GM03348 (cell line): ENCODE measurements at regions not wholly inside any gene's neighbourhood (a gene's known extent, or its start where the extent isn't known, plus 50 kb on each side); places are given as distances from the start of the nearest gene placed in this dataset.
"Not testable (repeated sequence)": the region's sequence is repeated elsewhere in the genome, so short reads cannot be mapped to it uniquely, and the experiment has no call there.

Experiments
- DNase-seq: peaks from one replicate; pipeline ENCODE4 v3.0.0; 2012; ENCODE audit warnings: low spot score

- no peak for DNase-seq
Measured at GRCh38 chr2:114261366-114261765, 181.1 kb upstream of the DPP10 start.

- no peak for DNase-seq
Measured at GRCh38 chr2:114265261-114265660, 177.2 kb upstream of the DPP10 start.

- DNase-seq, result no peak
Measured at GRCh38 chr2:114274957-114275356, 167.5 kb upstream of the DPP10 start.

GRCh38 chr2:114281188-114281587, 161.3 kb upstream of the DPP10 start:
- DNase-seq, result no peak

- no peak for DNase-seq
Measured at GRCh38 chr2:114283774-114284173, 158.7 kb upstream of the DPP10 start.

- no peak for DNase-seq
Measured at GRCh38 chr2:114286438-114286837, 156.0 kb upstream of the DPP10 start.

GRCh38 chr2:114293355-114293754, 149.1 kb upstream of the DPP10 start:
- no peak for DNase-seq

- no peak for DNase-seq
Measured at GRCh38 chr2:114294741-114295140, 147.7 kb upstream of the DPP10 start.

- not testable (repeated sequence) for DNase-seq
Measured at GRCh38 chr2:114300351-114300750, 142.1 kb upstream of the DPP10 start.

GRCh38 chr2:114316532-114317300, 125.7 kb upstream of the DPP10 start:
- DNase-seq, result no peak

- DNase-seq, result no peak
Measured at GRCh38 chr2:114330594-114330993, 111.8 kb upstream of the DPP10 start.

GRCh38 chr2:114331934-114332333, 110.5 kb upstream of the DPP10 start:
- DNase-seq, result no peak

GRCh38 chr2:114345246-114345645, 97.2 kb upstream of the DPP10 start:
- DNase-seq, result no peak

- no peak for DNase-seq
Measured at GRCh38 chr2:114346658-114347057, 95.8 kb upstream of the DPP10 start.

- DNase-seq, result no peak
Measured at GRCh38 chr2:114350186-114350725, 92.2 kb upstream of the DPP10 start.

- no peak for DNase-seq
Measured at GRCh38 chr2:114352988-114353387, 89.5 kb upstream of the DPP10 start.

GRCh38 chr2:114354199-114354598, 88.2 kb upstream of the DPP10 start:
- no peak for DNase-seq

- DNase-seq, result no peak
Measured at GRCh38 chr2:114368705-114369104, 73.7 kb upstream of the DPP10 start.

GRCh38 chr2:114371721-114372120, 70.7 kb upstream of the DPP10 start:
- DNase-seq, result not testable (repeated sequence)

GRCh38 chr2:114373591-114373990, 68.8 kb upstream of the DPP10 start:
- DNase-seq, result no peak

- no peak for DNase-seq
Measured at GRCh38 chr2:114384441-114384840, 58.0 kb upstream of the DPP10 start.

GRCh38 chr2:114389021-114389420, 53.4 kb upstream of the DPP10 start:
- no peak for DNase-seq
